Prostate gland (tissue), 2 donors: ENCODE measurements at regions not wholly inside any gene's neighbourhood (a gene's known extent, or its start where the extent isn't known, plus 50 kb on each side); places are given as distances from the start of the nearest gene placed in this dataset.
"Not testable (repeated sequence)": the region's sequence is repeated elsewhere in the genome, so short reads cannot be mapped to it uniquely, and the experiment has no call there.

Source experiments
- DNase-seq: peaks from one replicate; pipeline ENCODE4 v3.0.0-alpha.2; 2019; ENCODE audit warnings: low spot score
- H3K27ac ChIP-seq, 2 donors: fragments of 200-600 bp; sonication (generic); 2 replicates each; pipeline ENCODE4 v1.5.1; 2017 to 2019
- H3K27me3 ChIP-seq: fragments of 200-600 bp; sonication (generic); replicated peaks from 2 replicates; pipeline ENCODE4 v1.5.1; 2019; ENCODE audit not compliant: insufficient read depth
- H3K36me3 ChIP-seq, 2 donors: fragments of 200-600 bp; sonication (generic); 1 replicate in 1 of 2; 2 replicates in 1 of 2; pipeline versions ENCODE4 v1.5.1 to v1.8.1; 2017 to 2019
- H3K4me1 ChIP-seq: fragments of 200-600 bp; sonication (generic); replicated peaks from 2 replicates; pipeline ENCODE4 v1.5.1; 2019
- H3K4me3 ChIP-seq, 2 donors: fragments of 200-600 bp; sonication (generic); 2 replicates each; pipeline ENCODE4 v1.5.1; 2017 to 2019
- H3K9me3 ChIP-seq: fragments of 200-600 bp; sonication (generic); 2 replicates; pipeline ENCODE4 v1.5.1; 2017
- CTCF ChIP-seq, 4 experiments: fragments of 200-600 bp in 2 of 4; fragments of 450-650 bp in 2 of 4; sonication (generic) in 2 of 4; IDR thresholded peaks; 1 replicate in 3 of 4; 2 replicates in 1 of 4; pipeline ENCODE4 v1.5.1; 2016 to 2019; ENCODE audit warnings: antibody characterized with exemption in 4 of 4, mild to moderate bottlenecking in 2 of 4, moderate library complexity in 2 of 4
- POLR2A ChIP-seq: fragments of 450-650 bp; IDR thresholded peaks from one replicate; pipeline ENCODE4 v1.6.1; 2016; ENCODE audit warnings: antibody characterized with exemption, mild to moderate bottlenecking
- POLR2AphosphoS5 ChIP-seq: sonication (generic); formaldehyde crosslinking; IDR thresholded peaks from one replicate; pipeline ENCODE4 v1.6.1; 2017; ENCODE audit warnings: antibody characterized with exemption
- WGBS: methylation state at CpG from one replicate; pipeline ENCODE4 v1.1.5; 2018; 5-methylcytosine and 5-hydroxymethylcytosine counted together
- intact Hi-C: fragments of 100-400 bp; cut with DNase I; formaldehyde crosslinking; loops from one replicate; pipeline ENCODE4 v1.14.2; 2022

- H3K9me3 ChIP-seq = no peaks in the 10 kb centered on the region
- intact Hi-C loops = no loop called here
- 100% methylated on average over 3 of the region's 3 CpGs for WGBS
- DNase-seq = no peak
- H3K4me3 ChIP-seq = no peak overlapping the region
- H3K36me3 ChIP-seq = no peaks in the 10 kb centered on the region
- no peak overlapping the region for H3K27ac ChIP-seq
- TF ChIP-seq POLR2A (no peak), CTCF (IDR thresholded peaks at IDR 0.05) (no peak), POLR2AphosphoS5 (no peak)
- H3K27me3 ChIP-seq = no peaks in the 10 kb centered on the region
- H3K4me1 ChIP-seq = no peaks in the 10 kb centered on the region
Observed at GRCh38 chrY:7302306-7302705, 390.8 kb upstream of the AMELY start.

GRCh38 chrY:7299960-7300359 lies 388.4 kb upstream of the AMELY start:
- no peaks in the 10 kb centered on the region for H3K4me1 ChIP-seq
- H3K27me3 ChIP-seq = no peaks in the 10 kb centered on the region
- no peak overlapping the region for H3K4me3 ChIP-seq
- no peak for DNase-seq
- intact Hi-C loops = no loop called here
- no peaks in the 10 kb centered on the region for H3K9me3 ChIP-seq
- no peak overlapping the region for H3K27ac ChIP-seq
- TF ChIP-seq POLR2A (no peak), POLR2AphosphoS5 (no peak), CTCF (IDR thresholded peaks at IDR 0.05) (no peak)
- WGBS = 38% methylated on average over 3 of the region's 3 CpGs
- no peaks in the 10 kb centered on the region for H3K36me3 ChIP-seq

- H3K4me3 ChIP-seq = no peak overlapping the region
- WGBS = 67% methylated on average over 1 of the region's 1 CpG
- H3K27me3 ChIP-seq = no peaks in the 10 kb centered on the region
- no peaks in the 10 kb centered on the region for H3K36me3 ChIP-seq
- intact Hi-C loops = no loop called here
- no peaks in the 10 kb centered on the region for H3K9me3 ChIP-seq
- TF ChIP-seq POLR2A (no peak), POLR2AphosphoS5 (no peak), CTCF (IDR thresholded peaks at IDR 0.05) (no peak)
- DNase-seq = no peak
- H3K4me1 ChIP-seq = no peaks in the 10 kb centered on the region
- H3K27ac ChIP-seq = no peak overlapping the region
Observed at GRCh38 chrY:7292113-7292512, 380.6 kb upstream of the AMELY start.

GRCh38 chrY:7289889-7290833 lies 378.6 kb upstream of the AMELY start:
- Histone ChIP-seq H3K4me1 (no peaks in the 10 kb centered on the region), H3K9me3 (no peaks in the 10 kb centered on the region), H3K4me3 (no peak overlapping the region), H3K27ac (no peak overlapping the region), H3K27me3 (no peaks in the 10 kb centered on the region), H3K36me3 (no peaks in the 10 kb centered on the region)
- DNase-seq = no peak
- intact Hi-C loops = no loop called here
- 47% methylated on average over 10 of the region's 10 CpGs for WGBS
- TF ChIP-seq CTCF (IDR thresholded peaks at IDR 0.05) = no peak
- TF ChIP-seq POLR2A = no peak

GRCh38 chrY:7288611-7289010 lies 377.1 kb upstream of the AMELY start:
- TF ChIP-seq POLR2AphosphoS5 (no peak), CTCF (IDR thresholded peaks at IDR 0.05) (no peak), POLR2A (no peak)
- Histone ChIP-seq H3K27me3 (no peaks in the 10 kb centered on the region), H3K27ac (no peak overlapping the region), H3K9me3 (no peaks in the 10 kb centered on the region), H3K36me3 (no peaks in the 10 kb centered on the region), H3K4me1 (no peaks in the 10 kb centered on the region), H3K4me3 (no peak overlapping the region)
- WGBS = 64% methylated on average over 5 of the region's 5 CpGs
- intact Hi-C loops = no loop called here
- no peak for DNase-seq

GRCh38 chrY:7287963-7288362 lies 376.4 kb upstream of the AMELY start:
- 38% methylated on average over 1 of the region's 2 CpGs for WGBS
- intact Hi-C loops, H3K9me3 ChIP-seq, H3K27ac ChIP-seq, H3K4me3 ChIP-seq, H3K4me1 ChIP-seq, DNase-seq, H3K36me3 ChIP-seq, H3K27me3 ChIP-seq: not testable (repeated sequence)
